Fibroblast of skin of left quadriceps (primary cell): ENCODE measurements at regions not wholly inside any gene's neighbourhood (a gene's known extent, or its start where the extent isn't known, plus 50 kb on each side); places are given as distances from the start of the nearest gene placed in this dataset.

ENCODE experiments used
- DNase-seq, 2 experiments: peaks; one replicate each; pipeline ENCODE4 v3.0.0-alpha.2; 2013; ENCODE audit warnings: low read depth in 2 of 2

DNA sequence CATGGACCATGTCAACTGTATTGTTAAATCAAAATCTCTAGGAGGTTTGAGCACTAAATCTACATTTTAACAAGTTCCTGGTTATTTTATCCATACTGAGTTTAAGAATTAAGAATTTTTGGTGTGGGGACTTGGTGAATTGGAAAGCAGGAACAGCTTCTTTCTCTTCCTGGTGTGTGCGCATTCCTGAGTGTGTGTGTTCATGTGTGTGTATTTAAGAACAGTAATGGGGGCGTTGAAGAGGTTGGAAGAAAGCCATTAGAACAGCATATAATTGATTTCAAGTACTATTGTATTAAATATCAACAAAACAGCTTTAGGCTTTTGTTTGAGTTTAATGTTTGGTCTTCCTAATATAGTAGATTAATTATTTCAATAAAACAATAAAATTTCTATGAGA, 801.3 kb upstream of the ID2 start:
- no peak for DNase-seq

DNA sequence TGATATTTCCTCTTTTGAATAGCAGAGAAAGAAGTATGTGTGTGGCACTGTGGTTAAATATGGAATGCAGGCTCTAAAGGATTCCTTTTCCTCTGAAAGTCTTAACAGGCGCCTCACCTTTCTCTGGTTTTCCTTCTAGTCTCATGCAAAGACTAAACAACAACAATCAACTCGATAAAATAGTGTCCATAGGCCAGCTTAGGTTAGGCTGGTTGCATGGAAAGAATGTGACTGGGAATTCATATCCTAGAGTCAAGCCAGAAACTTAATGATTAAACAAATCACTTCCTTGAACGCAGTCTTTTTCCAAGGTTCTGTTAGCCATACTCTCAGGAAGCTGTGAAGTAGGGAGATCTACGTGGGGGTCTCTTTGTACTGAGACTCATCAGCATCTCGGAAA, 800.8 kb upstream of the ID2 start:
- peak in 1 of 2 experiments; percentile 22 for DNase-seq

DNA sequence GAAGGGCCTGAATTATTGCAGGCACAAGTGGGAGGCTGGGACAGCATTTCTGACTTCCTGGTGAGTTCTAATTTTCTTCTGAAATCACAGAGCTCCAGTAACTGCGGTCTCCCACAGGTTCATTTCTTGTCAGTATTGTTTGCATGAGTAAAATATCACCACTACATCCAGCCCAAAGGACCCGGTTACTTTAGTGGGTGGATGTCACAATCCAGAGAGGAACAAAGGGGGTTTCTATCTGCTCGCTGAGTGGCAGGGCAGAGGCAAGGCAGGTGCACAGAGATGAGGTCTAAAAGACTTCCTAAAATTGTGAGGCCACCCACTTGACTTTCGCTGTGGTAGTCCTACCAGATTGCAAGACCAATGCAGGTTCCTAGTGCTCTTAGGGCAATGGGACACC, 800.4 kb upstream of the ID2 start:
- DNase-seq = no peak

DNA sequence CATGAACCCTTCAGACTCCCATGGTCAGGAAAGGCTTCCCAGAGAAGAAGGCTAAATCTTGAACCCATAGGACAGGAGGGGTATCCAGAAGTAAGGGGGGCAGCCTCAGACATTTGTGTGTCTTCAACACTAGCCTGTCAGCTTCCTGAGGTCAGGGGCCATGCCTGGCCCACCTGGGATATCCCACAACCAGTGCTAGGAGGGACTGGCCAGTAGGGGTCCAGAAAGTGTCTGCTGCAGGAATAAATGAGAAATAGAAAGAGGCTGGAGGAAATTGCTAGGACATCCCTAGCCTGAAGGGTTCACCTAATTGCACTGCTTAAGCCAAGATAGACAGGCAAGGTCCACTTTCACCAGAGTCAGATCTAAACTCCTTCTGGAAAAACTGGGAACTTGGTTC, 799.6 kb upstream of the ID2 start:
- DNase-seq = no peak

DNA sequence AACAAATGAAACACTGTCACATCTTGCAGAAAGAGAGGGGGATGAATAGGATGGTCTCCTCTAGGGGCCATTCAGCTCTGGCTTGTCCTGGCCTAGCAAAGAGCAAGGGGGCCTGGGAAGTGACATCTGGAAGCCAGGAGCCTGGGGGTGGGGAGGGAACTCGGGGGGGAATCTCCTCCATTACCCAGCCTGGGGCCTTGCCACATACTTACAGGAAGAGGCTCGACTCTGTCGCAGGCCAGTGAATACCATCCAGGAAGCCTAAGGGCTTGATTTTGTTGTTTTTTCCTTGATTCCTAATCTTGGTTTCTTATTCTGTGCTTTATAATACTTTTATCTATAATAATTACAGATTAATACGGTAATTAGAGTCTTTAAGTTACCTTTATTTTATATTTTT, 797.5 kb upstream of the ID2 start:
- no peak for DNase-seq

DNA sequence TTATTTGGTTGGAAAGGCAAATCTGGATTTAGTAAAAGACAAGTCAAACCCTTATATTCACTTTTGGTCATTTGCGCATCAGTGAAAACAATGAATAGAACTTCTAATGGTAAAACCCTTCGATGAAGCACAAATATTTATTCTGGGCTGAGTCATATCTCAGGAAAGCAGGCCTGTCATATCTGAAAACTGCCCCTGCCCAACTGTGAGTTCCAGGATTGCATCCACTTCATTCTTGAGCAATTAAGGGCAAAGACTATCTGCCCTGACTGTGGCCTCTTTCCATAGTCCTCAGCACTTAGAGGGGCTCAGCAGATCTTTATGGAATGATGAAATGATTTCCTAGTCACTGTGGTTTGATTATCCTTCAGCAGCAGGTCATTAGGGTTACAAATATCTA, 795.2 kb upstream of the ID2 start:
- DNase-seq = no peak

DNA sequence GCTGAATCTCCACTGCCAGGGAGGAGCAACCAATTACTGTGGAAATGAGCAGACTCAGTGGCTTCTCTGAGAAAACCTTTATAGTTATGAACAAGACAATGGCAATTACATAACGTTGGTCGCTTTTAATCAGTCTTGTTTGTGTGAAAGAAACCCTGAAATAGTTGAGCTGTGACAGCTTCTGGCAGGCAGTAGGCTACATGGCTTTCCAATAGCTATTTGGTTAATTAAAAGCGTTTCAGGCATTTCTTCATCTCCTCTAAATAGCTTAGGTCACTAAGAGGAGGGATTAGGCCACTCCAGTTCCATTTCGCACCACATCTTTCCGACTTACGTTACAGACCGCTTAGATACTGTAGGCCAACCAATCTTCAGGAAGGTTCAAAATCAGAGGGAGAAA, 794.4 kb upstream of the ID2 start:
- DNase-seq = no peak

DNA sequence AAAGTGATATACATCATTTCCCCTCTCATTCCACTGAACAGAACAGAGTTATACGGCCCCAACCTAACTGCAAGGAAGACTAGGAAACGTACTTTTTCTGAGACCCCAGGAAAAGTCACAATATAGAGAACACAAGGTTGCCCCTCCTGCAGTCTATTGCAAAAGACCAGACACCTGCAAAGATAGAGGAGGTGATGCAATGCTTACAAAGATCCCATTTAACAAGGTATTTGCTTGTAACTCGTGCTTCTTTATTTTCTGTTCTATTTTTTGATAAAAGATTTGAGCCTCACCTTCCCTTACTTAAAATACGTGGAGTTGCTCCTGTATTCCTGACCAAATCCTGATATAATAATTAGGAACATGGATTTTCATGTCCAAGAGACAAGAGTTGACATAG, 793.0 kb upstream of the ID2 start:
- DNase-seq = no peak

DNA sequence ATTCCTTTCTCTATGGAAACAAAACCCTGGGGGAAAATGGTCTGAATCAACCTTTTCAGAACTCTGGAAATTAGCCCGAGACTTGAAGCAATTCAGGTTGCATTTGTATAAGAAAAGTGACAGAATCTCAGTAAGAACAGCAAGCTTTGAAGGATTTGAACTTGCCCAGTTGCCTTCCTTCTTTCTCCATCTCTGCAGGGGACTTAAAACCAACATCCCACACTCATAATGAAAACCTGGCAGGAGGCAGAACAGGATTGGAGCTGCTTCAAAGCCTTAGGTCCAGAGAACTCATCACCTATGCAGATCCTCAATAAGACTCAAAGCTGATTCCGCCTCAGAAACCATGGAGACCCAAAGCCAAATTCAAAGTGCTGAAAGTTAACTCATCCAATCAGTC, 790.5 kb upstream of the ID2 start:
- DNase-seq = no peak

DNA sequence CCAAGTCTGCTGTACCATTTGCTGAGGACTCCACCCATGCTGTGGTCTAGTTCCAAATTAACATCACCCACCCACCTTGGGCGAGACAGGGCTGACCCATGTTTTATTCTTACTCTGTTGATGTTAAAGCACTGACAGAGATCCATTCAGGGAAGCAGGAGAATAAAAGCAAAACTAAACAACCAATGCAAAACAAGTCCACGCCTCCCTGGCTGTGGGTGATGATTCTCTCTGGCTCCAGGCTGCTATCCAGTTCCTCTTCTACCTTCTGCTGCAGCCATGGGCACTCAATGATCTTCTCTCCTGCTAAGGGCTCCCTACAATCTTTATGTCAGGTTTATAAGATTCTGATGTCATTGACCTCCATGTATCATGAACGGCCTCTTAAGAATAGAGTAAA, 786.6 kb upstream of the ID2 start:
- no peak for DNase-seq

DNA sequence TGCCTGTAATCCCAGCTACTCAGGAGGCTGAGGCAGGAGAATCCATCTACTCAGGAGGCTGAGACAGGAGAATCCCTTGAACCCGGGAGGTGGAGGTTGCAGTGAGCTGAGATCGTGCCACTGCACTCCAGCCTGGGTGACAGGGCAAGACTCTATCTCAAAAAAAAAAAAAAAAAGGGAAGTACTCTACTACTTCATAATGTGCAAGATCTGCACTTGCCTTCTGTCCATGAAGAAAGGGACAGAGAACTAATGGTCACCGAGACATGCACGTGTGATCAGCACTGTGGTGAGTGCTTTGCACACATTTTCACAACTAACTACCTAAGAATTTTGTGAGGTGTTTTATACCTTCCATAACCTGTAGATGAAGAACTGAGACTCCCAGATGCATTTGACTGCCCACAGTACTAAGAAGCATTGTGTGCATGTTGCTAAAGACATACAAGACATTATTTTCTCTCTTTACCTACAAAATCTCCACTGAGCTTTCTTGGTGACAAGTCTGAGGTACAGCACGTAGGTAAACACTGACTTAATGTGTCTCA, 784.8 kb upstream of the ID2 start:
- DNase-seq = no peak

DNA sequence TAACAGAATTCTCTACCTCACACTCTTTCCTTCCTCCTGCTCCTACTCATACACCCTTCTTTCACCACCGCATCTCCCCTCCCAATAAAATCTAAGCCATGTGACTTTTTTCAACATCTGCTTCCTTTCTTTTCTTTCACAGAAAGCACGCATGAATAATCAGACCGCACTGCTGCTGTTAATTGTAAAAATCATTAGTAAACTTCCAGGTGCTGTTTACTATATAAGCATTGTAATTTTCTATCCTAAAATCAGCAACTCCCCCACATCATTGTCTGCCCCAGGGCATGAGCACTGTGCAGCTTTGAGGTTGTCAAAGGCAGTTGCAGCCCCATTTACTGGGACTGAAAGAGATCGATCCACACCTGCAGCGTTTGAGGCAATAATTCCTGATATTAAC, 782.6 kb upstream of the ID2 start:
- no peak for DNase-seq

DNA sequence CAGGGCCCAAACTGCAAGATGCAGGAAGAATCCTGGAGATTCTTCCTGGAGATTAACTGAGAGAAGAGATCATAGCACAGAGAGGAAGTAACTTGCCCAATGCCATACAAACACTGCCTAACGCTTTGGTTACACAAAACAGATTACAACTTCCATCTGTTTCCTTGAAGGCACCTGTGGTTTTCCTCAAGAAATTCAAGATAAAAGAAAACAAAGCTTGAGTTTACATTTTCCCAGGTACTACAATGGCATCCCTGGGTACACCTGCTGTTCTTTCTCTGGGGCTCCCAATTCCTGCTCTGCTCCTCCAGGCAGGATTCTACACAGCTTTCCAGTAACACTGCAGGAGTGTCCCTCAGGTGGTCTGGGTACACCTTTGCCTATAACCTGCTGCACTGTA, 781.9 kb upstream of the ID2 start:
- no peak for DNase-seq

DNA sequence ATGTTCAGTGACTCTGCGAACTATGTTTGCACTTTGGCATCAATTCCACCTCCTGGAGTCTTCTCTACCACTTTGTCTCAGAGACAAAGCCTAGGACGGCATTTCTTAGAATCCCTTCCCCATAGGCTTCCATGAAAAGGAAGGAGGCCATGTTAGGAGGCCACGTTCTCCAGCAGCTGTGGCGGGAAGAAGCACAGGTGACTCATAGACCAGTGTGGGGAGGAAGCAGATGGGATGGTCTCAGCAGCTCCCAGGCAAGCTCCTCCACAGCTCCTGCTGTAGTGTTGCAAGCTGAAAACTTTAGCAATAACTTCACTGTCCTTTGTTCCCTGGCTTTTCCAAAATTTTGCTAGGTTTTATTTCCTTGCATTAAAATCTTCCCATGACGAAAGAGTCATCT, 781.3 kb upstream of the ID2 start:
- DNase-seq = no peak

DNA sequence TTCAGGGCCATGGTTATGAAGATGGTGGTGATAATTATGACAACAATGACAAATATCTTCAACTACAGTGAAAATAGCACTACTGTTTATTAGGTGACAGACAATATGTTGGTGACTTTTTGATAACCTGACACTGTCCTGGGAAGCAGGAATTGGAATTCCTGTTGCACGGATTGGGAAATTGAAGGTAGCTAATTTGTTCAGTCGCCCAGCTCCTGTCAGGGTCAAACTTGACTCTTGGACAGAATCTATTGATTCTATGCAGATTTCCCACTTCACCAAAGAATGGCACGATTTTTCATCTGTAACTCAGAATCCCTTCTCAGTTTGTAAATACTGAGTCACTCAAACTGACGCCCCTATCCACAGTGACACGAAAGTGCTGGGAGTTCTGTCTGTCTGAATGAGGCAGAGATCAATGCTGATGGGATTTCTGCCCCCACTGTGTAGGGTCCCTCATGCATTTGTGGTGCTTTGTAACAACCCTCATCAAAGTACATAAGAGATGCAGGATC, 779.5 kb upstream of the ID2 start:
- DNase-seq = no peak

DNA sequence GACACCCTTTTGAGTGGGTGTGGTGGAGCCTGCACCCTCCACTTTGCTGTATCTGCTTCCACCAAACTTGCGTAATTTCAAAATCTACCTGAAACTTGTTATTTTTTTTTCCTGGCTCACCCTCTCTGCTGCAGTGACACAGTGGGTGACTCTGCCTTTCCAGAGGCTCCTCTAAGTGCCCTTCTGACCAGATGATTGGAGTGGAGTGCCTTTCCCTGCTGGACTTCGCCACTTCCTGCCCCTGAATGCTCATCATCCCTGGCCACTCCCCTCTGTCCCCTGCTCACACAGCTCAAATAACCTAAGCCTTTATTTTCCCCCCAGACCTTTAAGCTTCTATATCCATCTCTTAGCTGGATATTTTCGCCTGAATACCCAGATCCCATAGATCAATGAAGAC, 777.5 kb upstream of the ID2 start:
- no peak for DNase-seq

DNA sequence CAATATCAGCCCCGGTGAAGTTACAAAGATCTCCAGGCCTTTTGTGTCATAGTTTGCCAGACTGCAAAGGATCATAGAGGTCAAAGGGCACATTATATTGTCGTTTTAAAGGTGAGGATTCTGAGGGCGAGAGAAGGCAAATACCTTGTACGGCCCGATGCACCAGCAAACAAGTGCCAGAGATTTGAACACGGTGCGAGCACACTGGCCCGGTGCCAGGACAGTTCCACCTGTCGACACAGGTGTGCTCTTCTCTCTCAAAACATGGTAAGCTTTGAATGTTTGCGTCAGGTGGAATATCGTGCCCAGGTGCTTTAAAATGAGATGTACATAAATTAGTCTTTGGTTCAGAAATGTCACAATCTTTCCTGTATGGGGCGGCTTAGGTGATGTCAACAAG, 776.1 kb upstream of the ID2 start:
- no peak for DNase-seq

DNA sequence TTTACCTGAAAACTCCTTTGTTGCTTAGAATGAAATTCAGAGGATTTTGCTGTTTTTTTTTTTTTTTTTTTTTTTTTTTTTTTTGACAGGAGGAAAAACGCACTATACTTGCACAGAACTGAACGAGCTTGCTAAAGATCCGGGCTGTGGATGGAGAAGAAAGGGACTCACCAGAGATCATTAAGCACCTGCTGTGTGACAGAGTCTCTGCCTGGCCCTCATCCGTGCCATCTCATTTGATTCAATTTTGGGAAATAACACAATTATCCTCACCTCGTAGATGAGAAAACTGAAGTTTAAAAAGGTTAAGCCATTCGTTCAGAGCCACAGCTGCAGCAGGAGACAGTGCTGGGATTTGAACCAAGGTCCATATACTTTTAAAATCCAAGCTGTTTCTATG, 775.4 kb upstream of the ID2 start:
- DNase-seq = no peak

DNA sequence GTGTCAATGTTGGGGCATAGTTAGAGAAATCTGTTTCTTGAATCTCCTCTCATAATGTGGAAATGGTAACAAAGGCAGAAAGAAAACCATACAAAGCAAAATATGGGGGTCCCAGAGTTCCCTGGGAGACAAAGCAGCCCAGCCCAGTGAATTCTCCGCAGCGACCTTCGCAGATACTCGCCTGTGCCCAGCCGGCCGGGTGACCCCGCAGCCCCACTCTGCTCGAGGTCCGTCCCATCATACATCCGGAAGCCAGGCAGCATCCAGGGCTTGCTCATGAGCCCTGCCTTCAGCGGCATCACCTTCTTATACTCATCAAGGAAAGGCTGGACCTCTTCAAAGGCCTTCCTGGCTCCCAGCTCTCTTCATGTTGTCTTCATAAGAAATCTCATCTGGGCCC, 774.8 kb upstream of the ID2 start:
- no peak for DNase-seq

DNA sequence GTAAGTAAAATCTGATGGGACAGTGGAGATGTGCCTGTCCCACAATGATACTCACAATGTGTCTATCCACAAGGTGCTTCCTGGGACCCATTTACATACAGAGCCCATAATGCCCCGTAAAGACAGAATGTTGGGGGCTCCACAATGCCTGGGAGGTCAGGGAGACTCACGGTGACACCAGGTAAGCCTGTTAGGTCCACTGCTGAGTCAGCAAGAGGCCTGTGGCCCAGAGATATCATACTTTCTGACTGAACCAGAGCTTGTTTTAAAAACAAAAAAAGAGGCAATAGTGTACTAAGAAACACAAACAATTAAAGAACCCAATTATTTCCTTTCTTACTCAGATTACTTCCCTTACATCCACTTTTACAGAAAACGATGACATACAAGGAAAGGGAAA, 771.1 kb upstream of the ID2 start:
- no peak for DNase-seq

DNA sequence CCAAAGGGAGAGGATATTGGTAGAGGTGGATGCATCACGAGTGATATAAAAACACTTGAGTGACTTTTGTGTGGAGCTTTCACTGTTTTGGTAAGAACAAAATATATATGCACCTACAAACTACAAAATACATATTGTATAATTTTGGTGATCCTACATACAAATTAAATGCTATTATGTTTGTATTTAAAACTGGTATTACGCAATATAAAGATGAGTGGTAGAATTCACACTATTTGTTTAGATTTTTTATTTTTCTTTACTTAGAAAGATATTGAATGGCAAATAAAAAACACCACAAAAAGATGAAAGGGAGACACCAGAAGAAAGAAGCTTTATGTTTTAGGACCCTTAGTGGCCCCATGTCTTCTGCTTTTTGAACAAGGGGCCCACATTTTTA, 770.7 kb upstream of the ID2 start:
- no peak for DNase-seq

DNA sequence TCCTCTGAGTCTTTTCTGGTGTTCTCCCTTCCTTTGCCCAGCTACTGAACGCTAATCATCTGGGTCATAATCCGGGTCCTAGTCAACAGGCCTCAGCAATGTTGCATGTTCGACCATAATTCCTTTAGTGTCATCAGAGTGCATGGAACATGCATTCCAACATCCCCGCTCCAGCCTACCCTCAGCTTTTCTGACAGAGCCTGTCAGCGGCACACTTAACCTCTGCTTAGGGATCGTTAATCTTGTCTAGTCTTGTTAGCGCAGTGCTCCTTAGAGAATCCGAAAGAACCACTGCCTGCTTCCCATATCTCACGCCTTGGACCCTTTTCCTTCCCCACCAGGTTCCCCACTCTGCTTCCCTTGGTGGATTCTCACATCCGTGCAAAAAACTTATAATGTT, 767.9 kb upstream of the ID2 start:
- peak; percentile 29 to 31 for DNase-seq

DNA sequence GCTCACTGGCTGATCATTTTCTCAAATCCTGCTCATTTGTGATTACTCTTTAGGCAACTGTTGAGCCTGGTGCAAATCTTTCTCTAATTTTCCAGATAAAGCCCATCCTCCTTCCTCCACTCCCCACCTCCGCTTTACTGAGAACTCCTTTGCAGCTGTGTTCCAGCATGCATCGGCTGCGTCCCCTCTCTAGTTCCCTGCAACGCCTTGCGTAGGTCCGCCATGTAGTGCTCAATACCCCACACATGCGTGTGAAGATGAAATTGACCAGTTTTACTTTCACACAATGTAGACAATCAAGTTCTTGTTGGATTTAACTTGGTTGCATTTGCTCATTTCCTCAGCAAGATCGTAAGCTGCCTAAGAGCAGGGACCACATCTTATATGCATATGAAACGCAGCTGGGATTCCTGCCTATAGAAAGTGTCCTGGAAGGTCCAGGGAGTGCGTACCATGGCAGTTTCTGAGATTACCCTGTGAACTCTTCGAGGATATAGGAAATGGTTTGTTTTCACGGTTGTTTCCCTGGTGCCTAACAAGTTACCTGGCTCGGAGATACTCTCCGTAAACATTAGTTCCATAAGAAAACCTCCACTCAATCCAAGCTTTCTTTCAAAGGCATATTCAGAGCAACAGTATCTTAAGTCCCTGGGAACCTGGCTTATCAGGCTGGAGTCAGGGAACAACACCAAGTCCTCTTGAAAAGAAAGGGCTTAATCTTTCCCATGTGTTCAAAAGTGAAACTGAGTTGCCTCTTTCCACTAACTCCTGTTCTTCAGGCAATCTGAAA, 766.4 kb upstream of the ID2 start:
- peak in 1 of 2 experiments; percentile 29 for DNase-seq

DNA sequence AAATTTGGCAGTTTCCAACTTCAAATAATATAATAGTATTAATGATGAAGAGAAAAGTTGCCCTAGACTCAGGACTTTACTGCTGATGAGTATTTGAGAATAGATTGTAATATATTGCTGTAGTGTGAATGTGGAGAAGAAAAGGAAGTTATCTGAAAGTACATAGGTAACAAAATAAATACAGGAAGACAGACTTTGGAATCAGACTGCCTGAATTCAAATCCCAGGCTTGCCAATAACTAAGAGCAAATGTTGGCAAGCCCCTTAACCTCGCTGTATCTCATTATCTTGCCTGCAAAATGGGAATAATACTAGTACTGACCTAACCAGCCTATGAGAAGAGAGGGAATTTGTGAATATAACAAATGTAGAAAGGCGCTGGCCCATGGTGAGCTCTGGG, 765.2 kb upstream of the ID2 start:
- DNase-seq = no peak
